Activated naive CD8-positive, alpha-beta T cell treated with anti-CD3 and anti-CD28 coated beads, Interleukin-2, amount 50 U/mL, for 24 hours (primary cell): ENCODE measurements at regions not wholly inside any gene's neighbourhood (a gene's known extent, or its start where the extent isn't known, plus 50 kb on each side); places are given as distances from the start of the nearest gene placed in this dataset.
A peak's percentile ranks its signal among the peaks of the same experiment; 100 is the strongest.
"Not testable (repeated sequence)": the region's sequence is repeated elsewhere in the genome, so short reads cannot be mapped to it uniquely, and the experiment has no call there.

Experiments
- ATAC-seq: fragments of 150-1000 bp; cut with Tn5 transposase; one replicate; pipeline ENCODE4 v1.10.0; 2021
- DNase-seq: peaks from one replicate; pipeline ENCODE4 v3.0.0; 2021
- H3K27ac Mint-ChIP-seq: one replicate; pipeline ENCODE4 v1.8.0; 2021; ENCODE audit warnings: mild to moderate bottlenecking, mixed read lengths
- H3K27me3 Mint-ChIP-seq: one replicate; pipeline ENCODE4 v1.8.0; 2021; ENCODE audit warnings: mixed read lengths
- H3K36me3 Mint-ChIP-seq: one replicate; pipeline ENCODE4 v1.8.0; 2021; ENCODE audit warnings: low read depth, mixed read lengths
- H3K4me1 Mint-ChIP-seq: one replicate; pipeline ENCODE4 v1.8.0; 2021; ENCODE audit warnings: mixed read lengths
- H3K4me3 Mint-ChIP-seq: one replicate; pipeline ENCODE4 v1.8.0; 2021; ENCODE audit warnings: mild to moderate bottlenecking, moderate library complexity, mixed read lengths
- H3K9me3 Mint-ChIP-seq: one replicate; pipeline ENCODE4 v1.8.0; 2021; ENCODE audit warnings: mixed read lengths

DNA sequence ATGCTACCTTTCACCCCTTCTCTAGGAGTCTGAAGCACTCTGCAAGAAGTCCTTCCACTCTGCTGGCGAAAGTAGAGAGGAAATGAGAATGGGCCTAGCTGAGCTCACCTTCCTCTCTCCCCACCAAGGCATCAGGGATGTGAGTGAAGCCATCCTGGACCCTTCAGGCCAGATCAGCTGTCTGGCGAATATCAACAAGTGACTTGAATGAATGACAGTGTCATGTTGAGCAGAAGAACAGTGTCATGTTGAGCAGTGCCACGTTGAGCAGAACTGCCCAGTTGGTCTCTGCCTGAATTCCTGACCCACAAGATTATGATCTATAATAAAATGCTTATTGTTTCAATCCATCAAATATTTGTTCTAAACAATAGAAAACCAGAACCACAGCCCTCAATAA is 166.2 kb upstream of the RFC3 start:
- ATAC-seq (no peak), DNase-seq (no peak)
- peaks cover 5% of the 10 kb centered on the region for H3K27me3 Mint-ChIP-seq
- H3K36me3 Mint-ChIP-seq, result no peaks in the 10 kb centered on the region
- no peaks in the 10 kb centered on the region for H3K9me3 Mint-ChIP-seq
- no peaks in the 10 kb centered on the region for H3K4me1 Mint-ChIP-seq
- no peak overlapping the region for H3K4me3 Mint-ChIP-seq
- no peak overlapping the region for H3K27ac Mint-ChIP-seq

DNA sequence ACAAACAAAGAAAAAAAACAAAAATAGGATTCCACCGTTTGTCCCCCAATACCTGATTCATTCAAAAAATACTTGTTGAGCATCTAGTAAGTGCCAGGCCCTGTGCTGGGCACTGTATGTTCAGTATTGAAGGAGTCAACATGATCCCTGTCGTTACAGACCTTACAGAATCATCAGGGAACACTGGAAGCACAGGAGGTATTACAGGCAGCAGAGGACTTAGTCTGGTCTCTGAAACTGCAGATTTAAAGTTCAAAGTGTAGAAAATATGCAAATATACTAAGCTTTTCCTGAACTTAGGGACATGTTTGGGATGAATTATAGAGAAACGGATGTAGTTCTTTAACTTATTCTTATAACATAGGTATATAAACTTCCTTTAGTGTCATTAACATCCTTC is 160.7 kb upstream of the RFC3 start:
- no peak overlapping the region for H3K4me3 Mint-ChIP-seq
- DNase-seq, result no peak
- no peak for ATAC-seq
- no peaks in the 10 kb centered on the region for H3K36me3 Mint-ChIP-seq
- H3K9me3 Mint-ChIP-seq, result no peaks in the 10 kb centered on the region
- peaks cover 14% of the 10 kb centered on the region for H3K27me3 Mint-ChIP-seq
- no peaks in the 10 kb centered on the region for H3K4me1 Mint-ChIP-seq
- no peak overlapping the region for H3K27ac Mint-ChIP-seq

DNA sequence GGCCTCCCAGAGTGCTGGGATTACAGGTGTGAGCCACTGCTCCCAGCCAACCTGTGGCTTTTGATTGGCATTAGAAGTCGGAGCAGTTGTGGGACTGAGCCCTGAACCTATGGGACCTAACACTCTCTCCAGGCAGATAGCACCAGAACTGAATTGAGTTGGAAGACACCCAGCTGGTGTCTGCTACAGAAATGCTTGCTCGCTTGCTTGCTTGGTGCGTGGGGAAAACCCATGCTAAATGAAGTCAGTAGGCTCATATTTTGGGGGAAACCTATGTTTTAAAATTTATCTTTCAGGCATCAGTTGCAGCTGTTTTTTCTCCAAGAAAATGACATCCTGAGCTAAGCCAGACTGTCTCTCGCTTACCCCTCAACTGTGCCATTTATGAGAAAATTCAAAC is 158.5 kb upstream of the RFC3 start:
- H3K4me1 Mint-ChIP-seq, result no peaks in the 10 kb centered on the region
- DNase-seq (no peak), ATAC-seq (no peak)
- no peak overlapping the region for H3K4me3 Mint-ChIP-seq
- peaks cover 8% of the 10 kb centered on the region for H3K27me3 Mint-ChIP-seq
- H3K27ac Mint-ChIP-seq, result no peak overlapping the region
- no peaks in the 10 kb centered on the region for H3K36me3 Mint-ChIP-seq
- no peaks in the 10 kb centered on the region for H3K9me3 Mint-ChIP-seq

DNA sequence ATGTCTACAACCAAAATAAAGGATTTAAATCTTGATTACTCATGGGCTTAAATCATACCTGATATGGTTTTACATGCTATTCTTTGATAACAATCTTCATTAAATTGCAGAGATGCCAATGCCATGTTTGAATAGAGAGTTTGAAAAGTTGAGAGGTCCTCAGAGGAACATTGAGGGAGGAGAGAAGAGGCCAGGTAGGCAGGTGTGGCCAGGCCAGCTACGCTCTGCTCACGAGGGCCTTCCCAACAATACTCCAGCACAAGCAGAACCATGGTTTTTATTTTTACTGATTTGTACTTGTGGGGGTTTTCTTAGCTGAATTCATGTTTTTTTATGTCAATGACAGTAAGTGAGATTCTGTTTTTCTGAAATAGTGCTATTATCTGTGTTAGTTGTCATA is 158.1 kb upstream of the RFC3 start:
- H3K4me3 Mint-ChIP-seq, result no peak overlapping the region
- no peaks in the 10 kb centered on the region for H3K4me1 Mint-ChIP-seq
- H3K27ac Mint-ChIP-seq, result no peak overlapping the region
- H3K36me3 Mint-ChIP-seq, result no peaks in the 10 kb centered on the region
- DNase-seq, result no peak
- ATAC-seq, result no peak
- no peaks in the 10 kb centered on the region for H3K9me3 Mint-ChIP-seq
- H3K27me3 Mint-ChIP-seq, result peaks cover 8% of the 10 kb centered on the region

DNA sequence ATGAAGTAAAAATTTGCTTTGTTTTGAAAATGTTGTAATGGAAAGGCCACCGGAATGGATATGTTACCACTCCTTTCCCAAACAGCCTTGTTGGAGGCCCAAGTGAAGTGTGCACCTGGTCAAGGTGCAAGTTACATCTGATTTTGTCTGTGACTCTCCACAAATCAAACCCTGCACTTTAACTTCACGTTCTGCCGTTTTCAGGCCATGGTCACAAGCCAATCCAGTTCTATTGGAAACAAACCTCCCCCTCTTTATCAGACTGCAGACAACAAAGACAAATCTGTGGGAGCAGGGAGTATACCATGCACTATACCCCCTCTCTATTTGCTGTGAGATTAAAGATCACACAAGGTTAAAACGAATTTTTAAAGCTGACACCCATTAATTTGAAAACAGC is 155.6 kb upstream of the RFC3 start:
- H3K27me3 Mint-ChIP-seq, result peaks cover 8% of the 10 kb centered on the region
- H3K4me1 Mint-ChIP-seq, result no peaks in the 10 kb centered on the region
- no peak overlapping the region for H3K27ac Mint-ChIP-seq
- no peak for ATAC-seq
- H3K9me3 Mint-ChIP-seq, result no peaks in the 10 kb centered on the region
- H3K36me3 Mint-ChIP-seq, result no peaks in the 10 kb centered on the region
- no peak overlapping the region for H3K4me3 Mint-ChIP-seq
- DNase-seq, result no peak

DNA sequence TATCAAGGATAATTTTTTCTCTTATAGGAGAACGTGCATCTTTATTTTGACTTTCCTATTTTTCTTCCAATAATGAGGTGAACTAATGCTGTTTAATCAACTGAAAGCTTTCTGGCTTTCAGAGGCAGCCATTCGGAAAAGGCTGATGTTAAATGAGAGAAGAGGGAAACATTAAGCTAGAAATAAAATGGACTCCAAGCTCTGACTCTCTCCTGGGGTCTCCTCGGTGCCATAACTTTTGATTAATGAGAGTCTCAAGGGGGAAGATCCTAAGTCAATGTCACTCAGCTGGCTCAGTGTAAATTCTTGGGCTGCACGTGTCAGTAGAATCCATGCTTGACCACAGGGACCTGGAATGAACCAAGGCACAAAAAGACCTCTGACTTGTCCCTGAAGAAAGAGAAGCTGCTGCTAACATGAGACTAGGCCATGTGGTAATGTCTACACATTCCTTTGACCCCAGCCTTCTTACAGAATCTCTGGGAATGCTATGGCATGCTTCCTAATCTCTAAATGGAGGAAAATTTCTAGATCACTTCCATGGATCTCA is 152.2 kb upstream of the RFC3 start:
- ATAC-seq, result no peak
- Mint-ChIP-seq H3K9me3 (no peaks in the 10 kb centered on the region), H3K27ac (no peak overlapping the region), H3K36me3 (no peaks in the 10 kb centered on the region), H3K27me3 (peaks cover 3% of the 10 kb centered on the region), H3K4me3 (no peak overlapping the region), H3K4me1 (no peaks in the 10 kb centered on the region)
- DNase-seq, result no peak

DNA sequence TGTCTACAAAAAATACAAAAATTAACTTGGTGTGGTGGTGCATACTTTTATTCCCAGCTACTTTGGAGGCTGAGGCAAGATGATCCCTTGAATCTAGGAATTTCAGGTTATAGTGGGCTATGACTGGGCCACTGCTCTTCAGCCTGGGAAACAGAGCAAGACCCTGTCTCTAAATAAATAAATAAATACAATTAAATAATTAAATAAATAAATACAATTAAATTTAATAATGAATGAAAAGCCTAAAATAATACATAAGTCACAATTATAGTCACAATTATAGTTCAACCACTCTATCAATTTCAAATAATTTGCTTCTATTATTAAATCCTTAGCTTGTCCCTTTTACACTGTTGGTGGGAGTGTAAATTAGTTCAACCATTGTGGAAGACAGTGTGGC is 146.4 kb upstream of the RFC3 start:
- no peaks in the 10 kb centered on the region for H3K9me3 Mint-ChIP-seq
- H3K36me3 Mint-ChIP-seq, result no peaks in the 10 kb centered on the region
- no peak overlapping the region for H3K27ac Mint-ChIP-seq
- ATAC-seq (no peak), DNase-seq (no peak)
- no peak overlapping the region for H3K4me3 Mint-ChIP-seq
- peaks cover 3% of the 10 kb centered on the region for H3K4me1 Mint-ChIP-seq
- peaks cover 7% of the 10 kb centered on the region for H3K27me3 Mint-ChIP-seq

DNA sequence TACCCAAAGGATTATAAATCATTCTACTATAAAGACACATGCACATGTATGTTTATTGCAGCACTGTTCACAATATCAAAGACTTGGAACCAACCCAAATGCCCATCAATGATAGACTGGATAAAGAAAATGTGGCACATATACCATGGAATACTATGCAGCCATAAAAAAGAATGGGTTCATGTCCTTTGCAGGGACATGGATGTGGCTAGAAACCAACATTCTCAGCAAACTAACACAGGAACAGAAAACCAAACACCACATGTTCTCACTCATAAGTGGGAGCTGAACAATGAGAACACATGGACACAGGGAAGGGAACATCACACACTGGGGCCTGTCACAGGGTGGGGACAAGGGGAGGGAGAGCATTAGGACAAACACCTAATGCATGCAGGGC is 145.9 kb upstream of the RFC3 start:
- H3K36me3 Mint-ChIP-seq, H3K27ac Mint-ChIP-seq, H3K9me3 Mint-ChIP-seq, DNase-seq, ATAC-seq, H3K4me3 Mint-ChIP-seq, H3K4me1 Mint-ChIP-seq, H3K27me3 Mint-ChIP-seq: not testable (repeated sequence)

DNA sequence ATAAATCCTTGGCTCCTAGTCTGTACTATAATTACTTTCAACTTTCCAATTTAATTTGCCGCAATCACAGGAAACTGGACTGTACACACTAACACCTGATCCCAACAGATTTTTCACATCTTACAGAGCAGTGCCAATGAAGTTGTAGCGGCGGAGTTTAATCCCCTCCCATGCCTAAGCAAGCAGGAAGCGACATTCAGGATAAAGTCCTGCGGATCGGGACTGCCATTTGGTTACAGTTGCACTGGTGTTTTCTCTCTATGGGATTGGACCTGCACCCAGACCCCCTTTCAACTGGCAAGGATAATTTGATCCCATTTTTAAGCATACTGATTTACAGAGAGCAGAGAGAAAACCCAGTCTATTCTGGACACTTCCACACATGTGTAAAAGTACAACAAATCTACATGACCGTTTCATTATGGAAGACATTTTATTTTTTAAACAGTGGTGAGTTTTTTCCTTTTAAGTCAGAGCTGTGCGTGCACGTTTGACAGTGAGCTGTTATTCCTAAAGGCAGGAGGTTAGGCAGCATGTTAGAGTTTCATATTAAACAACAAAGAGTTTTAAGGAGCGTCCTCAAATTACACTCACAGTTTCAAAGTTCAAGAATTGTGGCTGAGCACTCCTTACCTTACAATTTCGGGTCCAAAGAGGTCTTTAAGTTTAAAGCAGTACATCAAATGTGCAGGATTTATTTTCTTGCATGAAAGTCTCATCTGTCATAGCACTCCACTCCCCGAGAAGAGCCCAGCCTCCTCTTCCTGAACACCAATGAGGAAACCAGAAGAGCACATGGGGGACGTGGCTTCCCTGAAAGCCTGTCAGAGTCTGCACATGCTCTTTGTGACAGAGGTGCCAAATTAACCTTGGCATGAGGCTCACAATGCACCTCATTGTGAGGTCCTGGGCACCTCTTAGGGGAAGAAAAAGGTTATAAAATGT is 141.6 kb upstream of the RFC3 start:
- Mint-ChIP-seq H3K36me3 (no peaks in the 10 kb centered on the region), H3K27ac (no peak overlapping the region), H3K27me3 (peaks cover 5% of the 10 kb centered on the region), H3K4me3 (peak overlapping the region; percentile 12), H3K4me1 (peaks cover 30% of the 10 kb centered on the region), H3K9me3 (no peaks in the 10 kb centered on the region)
- DNase-seq, result no peak
- peak; percentile 18 for ATAC-seq

DNA sequence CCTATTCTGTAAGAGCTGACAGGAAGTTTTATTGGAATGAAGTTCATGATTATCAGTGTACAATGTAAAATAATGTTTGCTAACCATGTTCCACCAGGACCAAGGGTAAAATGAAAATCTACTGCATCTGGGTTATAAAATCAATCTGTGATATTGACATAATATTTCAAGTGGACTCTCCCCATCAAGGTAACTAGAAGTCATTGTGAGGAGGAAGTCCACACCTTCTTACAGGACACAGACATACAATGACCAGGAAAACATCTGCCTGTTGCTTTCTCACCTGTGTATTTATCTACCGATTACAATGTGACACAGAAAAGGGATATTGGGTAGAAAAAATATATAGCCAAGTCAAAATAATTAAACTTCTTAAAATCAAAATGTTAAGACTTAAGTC is 140.7 kb upstream of the RFC3 start:
- peaks cover 2% of the 10 kb centered on the region for H3K36me3 Mint-ChIP-seq
- H3K9me3 Mint-ChIP-seq, result no peaks in the 10 kb centered on the region
- no peak for ATAC-seq
- peaks cover 3% of the 10 kb centered on the region for H3K27me3 Mint-ChIP-seq
- DNase-seq, result no peak
- no peak overlapping the region for H3K4me3 Mint-ChIP-seq
- H3K4me1 Mint-ChIP-seq, result peaks cover 30% of the 10 kb centered on the region
- peak overlapping the region; percentile 48 for H3K27ac Mint-ChIP-seq

DNA sequence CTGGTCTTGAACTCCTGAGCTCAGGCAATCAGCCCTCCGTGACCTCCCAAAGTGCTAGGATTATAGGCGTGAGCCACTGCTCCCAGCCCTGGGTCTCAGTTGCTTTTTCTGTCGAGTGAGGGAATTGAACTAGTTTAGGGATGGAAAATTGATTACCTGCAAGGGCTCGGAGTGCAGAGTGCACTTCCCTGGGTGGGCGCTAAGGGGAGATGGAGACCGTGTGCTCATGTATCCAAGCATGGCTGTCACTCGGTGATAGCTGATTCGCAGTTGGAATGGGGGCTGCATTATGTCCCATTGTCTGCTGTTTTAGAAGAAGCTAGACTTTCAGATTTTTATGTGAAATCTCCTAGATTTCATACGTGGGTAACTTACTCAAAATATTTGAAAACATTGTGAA is 139.9 kb upstream of the RFC3 start:
- Mint-ChIP-seq H3K4me1 (peaks cover 30% of the 10 kb centered on the region), H3K27me3 (peaks cover 3% of the 10 kb centered on the region), H3K27ac (peak overlapping the region; percentile 89), H3K4me3 (no peak overlapping the region), H3K36me3 (peaks cover 2% of the 10 kb centered on the region), H3K9me3 (no peaks in the 10 kb centered on the region)
- DNase-seq (no peak), ATAC-seq (no peak)

DNA sequence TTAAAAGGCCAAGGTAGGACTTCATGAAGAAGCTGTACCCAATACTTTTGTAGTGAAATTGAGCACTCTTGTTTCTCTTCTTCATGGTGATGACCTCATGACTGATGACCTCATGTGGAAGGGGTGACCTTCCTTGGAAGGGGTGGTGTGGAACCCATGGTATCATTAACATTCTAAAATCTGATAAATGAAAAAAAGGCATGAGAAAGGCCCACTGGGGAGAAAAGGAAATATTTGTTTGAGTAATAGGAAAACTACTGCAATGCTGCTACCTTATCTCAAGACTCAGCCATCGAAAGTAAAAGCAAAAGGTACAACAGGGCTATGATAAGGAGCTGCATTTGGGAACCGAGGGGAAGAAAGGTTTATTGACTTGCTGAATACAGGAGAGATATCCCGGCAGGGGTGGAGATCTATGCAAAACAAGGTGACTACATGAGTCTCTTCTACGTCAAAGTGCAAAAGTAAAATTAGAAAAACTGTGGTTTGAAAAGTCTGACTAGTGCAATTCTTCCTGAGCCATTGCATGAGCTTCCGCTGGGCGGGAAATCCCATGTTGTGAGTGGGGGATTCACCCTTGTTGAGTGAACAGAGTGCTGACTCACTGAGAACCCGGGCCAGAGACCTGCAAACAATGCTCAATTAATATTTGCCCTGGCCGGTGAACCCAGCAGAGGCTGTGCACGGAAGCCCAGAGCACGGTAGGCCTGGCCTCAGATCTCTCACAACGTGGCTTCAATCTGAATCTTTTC is 138.9 kb upstream of the RFC3 start:
- H3K9me3 Mint-ChIP-seq, result no peaks in the 10 kb centered on the region
- peaks cover 2% of the 10 kb centered on the region for H3K36me3 Mint-ChIP-seq
- peaks cover 3% of the 10 kb centered on the region for H3K27me3 Mint-ChIP-seq
- peak overlapping the region; percentile 89 for H3K27ac Mint-ChIP-seq
- H3K4me1 Mint-ChIP-seq, result peaks cover 30% of the 10 kb centered on the region
- DNase-seq, result peak; percentile 70
- peak; percentile 93 for ATAC-seq
- H3K4me3 Mint-ChIP-seq, result peak overlapping the region; percentile 62

DNA sequence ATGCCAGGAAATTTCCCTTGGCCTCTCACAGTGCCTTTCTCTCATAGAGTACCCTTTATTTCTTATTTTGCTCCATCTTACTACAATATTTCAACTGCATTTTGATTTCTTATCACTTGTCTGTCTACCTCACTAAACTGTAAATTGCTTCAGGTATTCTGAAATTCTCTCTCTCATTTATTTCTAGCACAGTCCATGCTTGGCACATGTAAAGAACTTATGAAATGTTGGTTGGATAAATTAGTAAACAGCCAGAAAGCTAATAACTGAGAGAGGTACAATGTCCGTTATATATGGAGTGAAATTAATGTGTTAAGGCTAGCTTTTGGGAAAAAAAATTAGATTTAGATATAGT is 138.3 kb upstream of the RFC3 start:
- Mint-ChIP-seq H3K9me3 (no peaks in the 10 kb centered on the region), H3K27me3 (peaks cover 3% of the 10 kb centered on the region), H3K4me3 (peak overlapping the region; percentile 62), H3K4me1 (peaks cover 30% of the 10 kb centered on the region), H3K27ac (peak overlapping the region; percentile 89), H3K36me3 (peaks cover 2% of the 10 kb centered on the region)
- no peak for ATAC-seq
- DNase-seq, result no peak

DNA sequence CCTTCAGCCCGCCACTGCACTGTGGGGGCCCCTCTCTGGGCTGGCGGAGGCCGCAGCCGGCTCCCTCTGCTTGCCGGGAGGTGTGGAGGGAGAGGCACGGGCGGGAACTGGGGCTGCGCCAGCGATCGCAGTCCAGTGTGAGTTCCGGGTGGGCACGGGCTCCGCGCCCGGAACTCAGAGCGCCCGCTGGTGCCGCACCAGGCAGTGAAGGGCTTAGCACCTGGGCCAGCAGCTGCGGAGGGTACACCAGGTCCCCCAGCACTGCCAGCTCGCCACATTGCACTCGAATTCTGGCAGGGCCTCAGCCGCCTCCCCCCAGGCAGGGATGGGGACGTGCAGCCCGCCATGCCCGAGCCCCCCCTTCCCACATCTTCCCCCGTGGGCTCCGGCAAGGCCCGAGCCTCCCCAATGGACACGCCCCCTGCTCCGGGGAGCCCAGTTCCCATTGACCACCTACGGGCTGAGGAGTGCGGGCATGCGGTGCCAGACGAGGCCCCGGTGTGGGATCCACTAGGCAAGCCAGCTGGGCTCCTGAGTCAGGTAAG is 135.9 kb upstream of the RFC3 start:
- Mint-ChIP-seq H3K27me3 (no peaks in the 10 kb centered on the region), H3K36me3 (peaks cover 2% of the 10 kb centered on the region), H3K9me3 (no peaks in the 10 kb centered on the region), H3K4me3 (no peak overlapping the region), H3K27ac (no peak overlapping the region), H3K4me1 (peaks cover 23% of the 10 kb centered on the region)
- ATAC-seq (no peak), DNase-seq (no peak)

DNA sequence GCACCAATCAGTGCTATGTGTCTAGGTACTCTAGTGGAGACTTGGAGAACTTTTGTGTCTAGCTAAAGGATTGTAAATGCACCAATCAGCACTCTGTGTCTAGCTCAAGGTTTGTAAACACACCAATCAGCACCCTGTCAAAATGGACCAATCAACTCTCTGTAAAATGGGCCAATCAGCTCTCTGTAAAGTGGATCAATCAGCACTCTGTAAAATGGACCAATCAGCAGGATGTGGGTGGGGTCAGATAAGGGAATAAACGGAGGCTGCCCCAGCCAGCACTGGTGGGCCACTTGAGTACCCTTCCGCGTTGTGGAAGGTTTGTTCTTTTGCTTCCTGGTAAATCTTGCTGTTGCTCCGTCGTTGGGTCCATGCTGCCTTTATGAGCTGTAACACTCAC is 135.3 kb upstream of the RFC3 start:
- not testable (repeated sequence) for H3K9me3 Mint-ChIP-seq, ATAC-seq, H3K36me3 Mint-ChIP-seq, H3K27me3 Mint-ChIP-seq, DNase-seq, H3K4me3 Mint-ChIP-seq, H3K27ac Mint-ChIP-seq
- peaks cover 18% of the 10 kb centered on the region for H3K4me1 Mint-ChIP-seq
